ENCODE measurements at regions not wholly inside any gene's neighbourhood (a gene's known extent, or its start where the extent isn't known, plus 50 kb on each side); places are given as distances from the start of the nearest gene placed in this dataset.

DNA sequence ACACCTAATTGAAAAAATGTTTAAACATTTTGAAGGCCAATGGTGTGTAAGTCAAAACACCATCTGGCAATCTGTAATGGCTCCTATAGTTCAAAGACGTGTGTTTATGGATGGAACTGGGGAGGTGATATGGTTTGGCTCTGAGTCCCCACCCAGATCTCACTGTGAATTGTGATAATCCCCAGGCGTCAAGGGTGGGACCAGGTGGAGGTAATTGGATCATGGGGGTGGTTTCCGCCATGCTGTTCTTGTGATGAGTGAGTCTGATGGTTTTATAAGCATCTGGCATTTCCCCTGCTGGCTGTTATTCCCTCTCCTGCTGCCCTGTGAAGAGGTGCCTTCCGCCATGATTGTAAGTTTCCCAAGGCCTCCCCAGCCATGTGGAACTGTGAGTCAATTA is 52.2 kb downstream of the ADRA2C start:
- DNase-seq (ENCODE audit: low read depth in 4 of 4, low spot score in 1 of 4): no peak

GRCh38 chr4:3819210-3819919 is 53.2 kb downstream of the ADRA2C start:
- DNase-seq (ENCODE audit: low read depth in 4 of 4, low spot score in 1 of 4): no peak

GRCh38 chr4:3820016-3820805 is 54.0 kb downstream of the ADRA2C start:
- no peak for DNase-seq (ENCODE audit: low read depth in 4 of 4, low spot score in 1 of 4)

DNA sequence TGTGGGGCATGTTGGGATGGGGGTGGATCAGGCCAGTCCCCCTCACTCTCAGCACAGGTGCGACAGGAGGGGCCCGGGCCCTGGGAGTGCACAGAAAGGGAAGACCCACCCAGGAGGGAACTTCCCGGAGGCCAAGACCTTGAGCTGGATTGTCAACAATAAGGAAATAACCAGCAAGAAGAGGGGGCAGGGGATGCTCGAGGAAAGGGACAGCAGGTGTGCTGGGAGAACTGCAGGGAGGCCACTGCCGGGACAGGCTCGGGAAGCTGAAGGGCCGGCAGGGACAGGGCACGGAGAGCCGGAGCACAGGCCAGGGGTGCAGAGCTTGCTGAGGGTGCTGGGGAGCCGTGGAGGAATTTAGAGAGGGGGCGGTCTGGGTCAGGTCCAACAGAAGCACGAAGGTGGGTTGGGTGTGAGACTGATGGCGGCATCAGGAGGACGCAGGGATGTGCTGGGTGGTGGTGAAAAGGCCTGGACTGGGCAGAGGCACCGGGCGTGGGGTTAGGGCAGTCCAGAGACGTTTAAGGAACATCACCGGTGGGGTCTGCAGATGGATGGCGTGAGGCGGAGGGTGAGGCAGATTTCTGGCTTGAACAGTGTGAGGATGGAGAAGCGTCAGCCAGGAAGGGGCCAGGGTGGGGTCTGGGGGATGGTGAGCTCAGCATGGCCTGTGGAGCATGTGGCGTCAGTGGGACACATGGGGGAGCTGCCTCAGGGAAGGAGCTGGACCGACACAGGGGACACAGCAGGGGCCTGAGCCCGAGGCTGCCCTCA is 54.8 kb downstream of the ADRA2C start:
- DNase-seq (ENCODE audit: low read depth in 4 of 4, low spot score in 1 of 4): no peak

- no peak for DNase-seq (ENCODE audit: low read depth in 4 of 4, low spot score in 1 of 4)
Observed at GRCh38 chr4:3821580-3822229, 55.5 kb downstream of the ADRA2C start.

DNA sequence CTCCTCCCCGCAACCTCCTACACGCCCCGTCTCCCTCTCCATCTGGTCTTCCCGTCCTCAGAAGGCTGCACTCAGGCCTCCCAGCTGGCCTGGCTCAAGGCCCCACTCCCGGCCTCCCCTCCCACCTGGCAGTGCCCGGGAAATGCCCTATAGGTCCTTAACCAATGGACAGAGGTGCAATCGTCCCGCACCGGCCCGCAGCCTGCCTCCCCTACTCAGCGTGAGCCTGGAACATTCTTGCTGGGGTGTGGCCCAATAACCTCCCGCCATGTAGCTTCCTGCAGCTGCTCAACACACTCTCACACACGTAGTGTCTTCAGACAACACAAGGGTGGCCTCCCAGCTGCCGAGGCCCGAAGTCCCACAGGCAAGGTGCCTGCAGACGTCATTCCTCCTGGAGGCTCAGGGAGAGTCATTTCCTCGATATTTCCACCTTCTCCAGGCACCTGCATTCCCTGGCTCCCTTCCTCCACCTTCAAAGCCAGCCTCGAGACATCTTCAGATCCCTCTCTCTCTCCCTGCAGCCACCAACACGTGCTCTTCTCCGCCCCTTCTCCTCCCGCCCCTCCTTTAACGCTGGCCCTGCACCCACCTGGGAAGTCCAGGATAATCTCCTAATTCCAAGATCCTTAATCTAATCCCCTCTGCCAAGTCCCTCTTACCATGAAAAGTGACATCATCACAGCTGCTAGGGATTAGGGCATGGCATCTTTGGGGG is 56.2 kb downstream of the ADRA2C start:
- DNase-seq (ENCODE audit: low read depth in 4 of 4, low spot score in 1 of 4): no peak

- DNase-seq (ENCODE audit: low read depth in 4 of 4, low spot score in 1 of 4): no peak
Observed at GRCh38 chr4:3823496-3824341, 57.5 kb downstream of the ADRA2C start.

DNA sequence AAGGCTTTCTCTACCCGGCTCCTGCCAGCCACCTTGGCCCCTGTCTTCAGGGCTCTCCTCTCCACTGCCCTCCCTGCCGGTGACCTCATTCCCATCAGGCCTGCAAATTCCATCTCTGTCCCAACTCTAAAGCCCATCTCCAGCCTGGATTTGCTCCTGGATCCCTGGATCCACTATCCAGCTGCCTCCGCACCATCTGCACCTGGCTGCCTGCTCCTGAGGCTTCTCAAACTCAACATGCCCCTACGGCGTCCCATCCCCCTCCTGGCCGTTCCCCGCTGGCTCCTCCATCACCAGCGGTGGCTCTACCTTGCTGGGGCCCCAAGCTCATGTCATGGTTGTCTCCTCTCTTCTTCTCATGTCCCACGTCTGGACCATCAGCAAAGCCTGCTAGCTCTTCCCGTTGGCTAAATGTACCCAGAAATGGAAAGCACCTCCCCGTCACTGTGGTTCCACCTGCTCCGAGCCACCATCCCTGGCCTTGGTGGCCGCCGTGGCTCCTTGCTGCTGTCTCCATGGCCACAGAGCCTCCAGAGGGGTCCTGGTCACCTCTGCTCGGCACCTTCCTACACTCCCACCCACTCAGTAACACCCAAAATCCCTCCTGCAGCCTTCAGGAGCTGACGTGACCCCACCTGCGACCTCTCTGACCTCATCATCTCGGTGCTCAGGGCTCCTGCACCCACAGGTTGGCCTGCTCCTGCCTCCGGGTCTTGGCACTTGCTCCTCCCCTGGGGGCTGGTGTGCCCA is 58.5 kb downstream of the ADRA2C start:
- no peak for DNase-seq (ENCODE audit: low read depth in 4 of 4, low spot score in 1 of 4)

- DNase-seq (ENCODE audit: low read depth in 4 of 4, low spot score in 1 of 4): no peak
Observed at GRCh38 chr4:3825530-3825929, 59.3 kb downstream of the ADRA2C start.

DNA sequence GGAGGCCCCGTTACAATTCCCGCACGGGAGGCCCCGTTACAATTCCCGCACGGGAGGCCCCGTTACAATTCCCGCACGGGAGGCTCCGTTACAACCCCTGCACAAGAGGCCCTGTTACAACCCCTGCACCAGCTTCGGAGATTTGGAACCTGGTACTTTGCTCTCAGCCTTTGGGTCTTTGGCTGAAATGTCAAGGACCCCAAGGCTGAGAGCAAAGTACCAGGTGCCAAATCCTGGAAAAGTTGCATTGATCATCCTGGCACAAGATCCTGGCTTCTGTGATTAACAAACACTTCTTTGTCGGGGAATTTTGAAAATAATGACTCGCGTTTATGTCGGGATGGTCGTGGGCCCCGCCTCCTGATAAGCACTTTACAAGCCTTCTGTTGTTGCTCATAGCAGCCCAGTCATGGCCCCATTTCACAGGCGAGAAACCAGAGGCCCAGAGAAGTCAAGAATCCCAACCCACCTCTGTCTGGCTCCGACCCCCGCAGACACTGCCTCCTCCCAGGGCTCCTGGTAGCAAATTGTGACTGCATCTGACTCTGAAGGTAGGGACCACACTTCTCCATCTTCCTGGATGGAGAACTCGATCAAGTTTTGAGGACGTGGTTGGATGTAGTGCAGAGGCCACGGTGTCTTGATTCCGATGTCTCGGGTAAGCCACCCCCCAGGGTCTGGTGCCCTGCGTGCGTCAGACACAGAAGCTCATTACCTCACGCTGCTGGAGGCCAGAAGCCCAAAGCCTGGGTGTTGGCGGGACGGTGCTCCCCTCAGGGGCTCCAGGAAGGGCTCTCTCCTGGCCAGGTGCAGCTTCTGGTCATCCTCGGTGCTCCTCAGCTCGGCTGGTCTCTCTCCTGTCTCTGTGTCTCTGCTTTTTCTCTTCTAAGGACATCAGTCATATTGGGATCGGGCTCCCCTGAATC is 60.3 kb downstream of the ADRA2C start:
- DNase-seq (ENCODE audit: low read depth in 4 of 4, low spot score in 1 of 4): no peak

GRCh38 chr4:3827616-3828492 is 61.7 kb downstream of the ADRA2C start:
- no peak for DNase-seq (ENCODE audit: low read depth in 4 of 4, low spot score in 1 of 4)

- DNase-seq (ENCODE audit: low read depth in 4 of 4, low spot score in 1 of 4): no peak
Observed at GRCh38 chr4:3828546-3828945, 62.4 kb downstream of the ADRA2C start.

DNA sequence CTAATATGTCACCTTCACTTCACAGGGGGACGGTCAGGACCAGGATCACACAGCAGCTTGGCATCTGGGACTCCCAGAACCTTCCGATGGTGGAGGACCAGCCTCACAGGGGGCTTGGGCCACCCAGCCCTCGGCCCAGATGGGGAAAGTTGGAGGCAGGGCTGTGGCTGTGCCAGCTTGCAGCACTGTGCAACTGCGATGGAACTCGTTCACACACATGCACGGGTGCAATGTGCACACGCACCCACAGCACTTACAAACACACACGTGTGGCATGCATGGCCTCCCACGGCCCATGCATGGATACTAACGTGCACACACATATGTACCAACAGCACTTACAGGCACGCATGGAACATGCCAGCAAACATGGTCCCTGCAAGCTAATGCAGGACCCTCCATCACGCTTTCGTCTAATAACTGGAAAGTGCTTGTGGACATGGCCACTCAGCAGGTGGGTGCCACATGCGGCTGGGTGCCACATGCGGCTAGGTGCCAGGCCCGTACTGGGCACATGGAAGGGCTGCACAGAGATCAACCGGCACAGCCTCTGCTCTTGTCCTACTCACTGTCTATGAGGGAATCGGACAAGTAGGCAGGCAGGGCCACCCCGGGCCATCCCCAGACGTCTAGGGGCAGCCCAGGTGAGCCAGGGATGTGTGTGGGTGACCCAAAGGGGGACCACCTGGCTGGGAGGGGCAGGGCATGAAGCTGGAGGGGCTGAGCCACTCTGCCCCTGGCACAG is 63.2 kb downstream of the ADRA2C start:
- no peak for DNase-seq (ENCODE audit: low read depth in 4 of 4, low spot score in 1 of 4)

GRCh38 chr4:3829956-3830773 is 64.0 kb downstream of the ADRA2C start:
- DNase-seq (ENCODE audit: low read depth in 4 of 4, low spot score in 1 of 4): no peak

DNA sequence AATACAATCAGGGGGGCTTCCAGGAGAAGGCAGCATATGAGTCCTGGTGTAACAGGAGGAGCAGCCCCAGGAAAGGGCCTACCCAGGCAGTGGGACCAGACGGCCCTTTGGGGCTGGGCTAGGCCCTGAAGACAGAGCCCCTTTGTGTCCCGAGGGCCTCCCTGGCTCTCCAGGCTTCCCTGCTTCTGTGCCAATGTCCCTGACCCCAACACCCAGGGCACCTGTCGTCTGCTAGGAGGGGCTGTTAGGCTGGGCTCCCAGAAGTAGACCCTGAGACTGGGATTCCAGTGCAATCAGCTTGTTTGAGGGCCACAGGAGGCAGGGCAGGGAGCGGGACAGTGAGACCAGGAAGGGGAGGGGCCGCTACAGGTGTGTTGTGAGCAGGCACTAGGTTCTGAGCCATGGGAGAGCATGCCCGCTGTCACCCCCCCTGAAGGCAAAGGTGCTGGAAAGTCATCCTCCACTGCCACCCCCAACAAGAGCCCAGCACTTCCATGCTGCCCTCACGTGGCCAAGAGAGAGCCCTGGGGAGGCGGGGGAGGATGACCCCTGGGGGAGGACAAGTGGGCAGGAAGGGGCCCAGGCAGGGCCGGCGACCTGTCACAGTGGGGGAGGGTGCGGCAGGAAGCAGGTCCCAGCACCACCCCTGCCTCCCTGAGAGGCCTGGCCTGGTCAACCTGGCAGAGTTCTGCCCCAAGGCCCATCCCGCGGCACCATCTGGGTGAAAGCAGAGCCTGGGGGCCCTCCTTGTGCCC is 64.8 kb downstream of the ADRA2C start:
- DNase-seq (ENCODE audit: low read depth in 4 of 4, low spot score in 1 of 4): no peak
